Endothelial cell of umbilical vein (primary cell): ENCODE measurements at regions not wholly inside any gene's neighbourhood (a gene's known extent, or its start where the extent isn't known, plus 50 kb on each side); places are given as distances from the start of the nearest gene placed in this dataset.

Source experiments
- BruUV-seq: library from RNA; stranded (reverse); fragments of 400-500 nt; replicated peaks from 2 replicates; lab custom pipeline; 2021; lab: Mats Ljungman, UMichigan
- CTCF ChIA-PET: fragments of 300-600, 350-600 bp; sonication (Branson Sonifier 250); formaldehyde crosslinking; loops from one replicate; lab custom pipeline; 2021; ENCODE audit warnings: antibody characterized with exemption, inconsistent platforms; lab: Charles Lee
- POLR2A ChIA-PET: fragments of 300-600, 350-600 bp; sonication (Branson Sonifier 250); formaldehyde crosslinking; loops from one replicate; lab custom pipeline; 2021; ENCODE audit warnings: antibody characterized with exemption, inconsistent platforms; lab: Charles Lee
- DNase-seq: peaks from one replicate; pipeline ENCODE4 v3.0.0-alpha.2; 2011; ENCODE audit warnings: low read depth, low spot score
- FAIRE-seq: peaks from 2 replicates; lab custom pipeline; 2011; peaks lifted over from hg19 to GRCh38; lab: Jason Lieb, UNC
- H2AFZ ChIP-seq: 2 replicates; pipeline ENCODE4 v1.6.0; 2012; ENCODE audit warnings: low read depth, low read length, control low read depth, inconsistent platforms
- H3K27ac ChIP-seq: 2 replicates; pipeline ENCODE4 v1.5.1; 2011; ENCODE audit warnings: low read depth, mild to moderate bottlenecking, control low read depth, low read length, moderate library complexity; ENCODE audit not compliant: insufficient read depth
- H3K27me3 ChIP-seq, 2 experiments: 2 replicates each; pipeline versions ENCODE4 v1.6.0 to v1.6.1; 2011; ENCODE audit warnings: low read length in 2 of 2, mixed read lengths in 1 of 2; ENCODE audit not compliant: control insufficient read depth in 2 of 2, insufficient read depth in 2 of 2
- H3K36me3 ChIP-seq, 2 experiments: 2 replicates in 1 of 2; 3 replicates in 1 of 2; pipeline ENCODE4 v1.5.1; 2011; ENCODE audit warnings: low read length in 2 of 2, mild to moderate bottlenecking in 1 of 2, moderate library complexity in 1 of 2; ENCODE audit not compliant: control insufficient read depth in 2 of 2, insufficient read depth in 2 of 2; ENCODE audit errors: extremely low read depth in 1 of 2
- H3K4me1 ChIP-seq: 3 replicates; pipeline ENCODE4 v1.5.1; 2011; ENCODE audit warnings: mild to moderate bottlenecking, low read length; ENCODE audit not compliant: control insufficient read depth, insufficient read depth; ENCODE audit errors: extremely low read depth
- H3K4me2 ChIP-seq: 2 replicates; pipeline ENCODE4 v1.6.1; 2011; ENCODE audit warnings: low read length, control low read depth, mixed read lengths; ENCODE audit not compliant: insufficient read depth
- H3K4me3 ChIP-seq, 3 experiments: fragments of 200-600 bp in 1 of 3; sonication (generic), shearing (Covaris generic) in 1 of 3; replicated peaks in 1 of 3; 2 replicates each; pipeline ENCODE4 v1.5.1; 2011 to 2016; ENCODE audit warnings: control low read depth in 3 of 3, low read length in 3 of 3, mild to moderate bottlenecking in 2 of 3, inconsistent platforms in 1 of 3, low read depth in 1 of 3, moderate library complexity in 1 of 3; ENCODE audit not compliant: insufficient read depth in 1 of 3
- H3K79me2 ChIP-seq: 2 replicates; pipeline ENCODE4 v1.6.0; 2012; ENCODE audit warnings: low read length, inconsistent platforms; ENCODE audit not compliant: control insufficient read depth, insufficient read depth
- H3K9ac ChIP-seq: replicated peaks from 2 replicates; pipeline ENCODE3; 2011; ENCODE audit warnings: low read length, control low read depth; ENCODE audit not compliant: insufficient read depth; ENCODE audit errors: extremely low read depth
- H3K9me1 ChIP-seq: replicated peaks from 3 replicates; pipeline ENCODE4 v1.6.0; 2011; ENCODE audit warnings: mild to moderate bottlenecking, low read length; ENCODE audit not compliant: control insufficient read depth, insufficient read depth; ENCODE audit errors: extremely low read depth
- H3K9me3 ChIP-seq: replicated peaks from 2 replicates; pipeline ENCODE4 v1.5.1; 2012; ENCODE audit warnings: low read length, inconsistent platforms; ENCODE audit not compliant: control insufficient read depth, insufficient read depth
- H4K20me1 ChIP-seq: replicated peaks from 2 replicates; pipeline ENCODE3; 2011; ENCODE audit warnings: mild to moderate bottlenecking, low read length; ENCODE audit not compliant: control insufficient read depth, insufficient read depth; ENCODE audit errors: extremely low read depth
- CTCF ChIP-seq, 2 donors: IDR thresholded peaks; 1 replicate in 1 of 2; 2 replicates in 1 of 2; pipeline ENCODE4 v1.5.1; 2011; ENCODE audit warnings: low read length in 2 of 2, mild to moderate bottlenecking in 2 of 2, moderate library complexity in 2 of 2, control low read depth in 1 of 2, inconsistent platforms in 1 of 2, low read depth in 1 of 2; ENCODE audit not compliant: insufficient read depth in 1 of 2; ENCODE audit errors: extremely low read depth in 1 of 2
- EZH2 ChIP-seq: IDR thresholded peaks from 2 replicates; pipeline ENCODE4 v1.6.1; 2012; ENCODE audit warnings: borderline replicate concordance, low read depth, mild to moderate bottlenecking, moderate library complexity, low read length, inconsistent platforms; ENCODE audit not compliant: severe bottlenecking
- FOS ChIP-seq: IDR thresholded peaks from 2 replicates; pipeline ENCODE4 v1.6.1; 2011; ENCODE audit warnings: mild to moderate bottlenecking, low read length, moderate library complexity, borderline replicate concordance; ENCODE audit not compliant: insufficient read depth
- GATA2 ChIP-seq: IDR thresholded peaks from 2 replicates; pipeline ENCODE4 v1.7.0; 2011; ENCODE audit warnings: low read depth, mild to moderate bottlenecking, moderate library complexity, mixed read lengths, low read length; ENCODE audit not compliant: insufficient read length, insufficient read depth
- JUN ChIP-seq: IDR thresholded peaks from 2 replicates; pipeline ENCODE4 v1.6.1; 2011; ENCODE audit warnings: borderline replicate concordance, low read depth; ENCODE audit not compliant: insufficient read length, insufficient read depth
- MAX ChIP-seq: IDR thresholded peaks from 2 replicates; pipeline ENCODE4 v1.6.1; 2011; ENCODE audit not compliant: insufficient read depth, insufficient read length
- MYC ChIP-seq: IDR thresholded peaks from one replicate; pipeline ENCODE4 v1.6.1; 2011; ENCODE audit warnings: mild to moderate bottlenecking, low read depth, low read length
- POLR2A ChIP-seq: IDR thresholded peaks from 2 replicates; pipeline ENCODE4 v1.6.1; 2012; ENCODE audit warnings: low read depth, mild to moderate bottlenecking, control low read depth, low read length
- POLR2AphosphoS5 ChIP-seq: IDR thresholded peaks from 2 replicates; pipeline ENCODE4 v1.6.1; 2012; ENCODE audit warnings: low read depth, mild to moderate bottlenecking, control low read depth, low read length, moderate library complexity; ENCODE audit not compliant: insufficient read depth
- dilution Hi-C: fragments of 300-500 bp; cut with MboI; formaldehyde crosslinking; loops from one replicate; pipeline ENCODE4 v1.15.0; 2019; ENCODE audit warnings: low sequenced_read_pairs; ENCODE audit not compliant: extremely low pct_ligation_motif_present
- intact Hi-C: fragments of 100-400 bp; cut with micrococcal nuclease; formaldehyde crosslinking; loops from one replicate; pipeline ENCODE4 v1.10.0; 2022

- FAIRE-seq (no peak), DNase-seq (no peak)
- BruUV-seq, result no TSS peak
- Histone ChIP-seq H3K27ac (no peak overlapping the region), H3K27me3 (no peaks in the 10 kb centered on the region), H2AFZ (no peak overlapping the region), H3K9me3 (no peaks in the 10 kb centered on the region), H3K9ac (no peak overlapping the region), H3K9me1 (no peaks in the 10 kb centered on the region), H3K36me3 (no peaks in the 10 kb centered on the region), H3K4me3 (no peak overlapping the region), H3K79me2 (no peaks in the 10 kb centered on the region), H3K4me1 (no peaks in the 10 kb centered on the region), H3K4me2 (no peak overlapping the region), H4K20me1 (no peaks in the 10 kb centered on the region)
- intact Hi-C loops (no loop called here), dilution Hi-C loops (no loop called here)
- ChIA-PET POLR2A (no interaction called here), CTCF (no interaction called here)
- TF ChIP-seq JUN (no peak), MAX (no peak), FOS (no peak), EZH2 (no peak), POLR2AphosphoS5 (no peak), MYC (no peak), CTCF (IDR thresholded peaks at IDR 0.05; ENCODE audit: extremely low read depth in 1 of 2, insufficient read depth in 1 of 2, low read depth in 1 of 2, low read length in 2 of 2) (no peak), POLR2A (no peak), GATA2 (no peak)
Observed at GRCh38 chrX:115988825-115989224, 181.7 kb upstream of the AGTR2 start.
